Osteocyte (in vitro differentiated cells): ENCODE measurements at regions not wholly inside any gene's neighbourhood (a gene's known extent, or its start where the extent isn't known, plus 50 kb on each side); places are given as distances from the start of the nearest gene placed in this dataset.

ENCODE experiments used
- DNase-seq: peaks from one replicate; pipeline ENCODE4 v3.0.0; 2021; ENCODE audit warnings: mixed read lengths; ENCODE audit not compliant: unreplicated experiment; ENCODE audit errors: extremely low spot score
- H3K27ac Mint-ChIP-seq: one replicate; pipeline ENCODE4 v1.8.0; 2021; ENCODE audit warnings: mild to moderate bottlenecking, mixed read lengths; ENCODE audit not compliant: unreplicated experiment
- H3K27me3 Mint-ChIP-seq: one replicate; pipeline ENCODE4 v1.8.0; 2021; ENCODE audit warnings: mixed read lengths; ENCODE audit not compliant: unreplicated experiment
- H3K36me3 Mint-ChIP-seq: one replicate; pipeline ENCODE4 v1.8.0; 2021; ENCODE audit warnings: mixed read lengths; ENCODE audit not compliant: unreplicated experiment
- H3K4me1 Mint-ChIP-seq: one replicate; pipeline ENCODE4 v1.8.0; 2021; ENCODE audit warnings: mixed read lengths; ENCODE audit not compliant: unreplicated experiment
- H3K4me3 Mint-ChIP-seq: one replicate; pipeline ENCODE4 v1.8.0; 2021; ENCODE audit warnings: mild to moderate bottlenecking, moderate library complexity, mixed read lengths; ENCODE audit not compliant: unreplicated experiment
- H3K9me3 Mint-ChIP-seq: one replicate; pipeline ENCODE4 v1.8.0; 2021; ENCODE audit warnings: mixed read lengths; ENCODE audit not compliant: unreplicated experiment
- TF ChIP-seq, protein P1 (sequence below): fragments of 200-600 bp; sonication (generic); IDR thresholded peaks from 2 replicates; pipeline ENCODE4 v1.5.0; 2021; ENCODE audit warnings: antibody characterized with exemption, mild to moderate bottlenecking, moderate library complexity

DNA sequence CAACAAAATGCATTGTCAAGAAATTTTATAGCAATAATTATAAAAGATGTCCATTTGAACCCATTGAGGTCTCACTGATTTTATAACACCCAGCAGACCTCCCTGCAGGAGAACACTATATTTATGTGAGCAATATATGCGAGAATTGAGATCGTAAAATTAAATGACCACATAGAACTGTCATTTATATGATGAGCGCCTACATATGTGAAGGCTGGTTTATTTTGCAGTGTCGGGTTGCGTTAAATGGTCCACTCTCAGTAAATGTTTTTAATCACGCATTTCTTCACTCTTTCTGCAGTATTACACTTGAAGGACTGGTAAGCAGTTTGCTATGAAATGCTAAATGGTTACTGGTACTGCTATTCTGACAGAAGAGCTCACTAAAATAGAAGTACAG, 408.5 kb upstream of the AGTR1 start:
- Mint-ChIP-seq H3K27ac (no peak overlapping the region), H3K4me3 (no peak overlapping the region), H3K4me1 (no peaks in the 10 kb centered on the region), H3K36me3 (no peaks in the 10 kb centered on the region), H3K9me3 (peaks cover 14% of the 10 kb centered on the region), H3K27me3 (no peaks in the 10 kb centered on the region)
- DNase-seq, result no peak
- TF ChIP-seq, protein P1, sequence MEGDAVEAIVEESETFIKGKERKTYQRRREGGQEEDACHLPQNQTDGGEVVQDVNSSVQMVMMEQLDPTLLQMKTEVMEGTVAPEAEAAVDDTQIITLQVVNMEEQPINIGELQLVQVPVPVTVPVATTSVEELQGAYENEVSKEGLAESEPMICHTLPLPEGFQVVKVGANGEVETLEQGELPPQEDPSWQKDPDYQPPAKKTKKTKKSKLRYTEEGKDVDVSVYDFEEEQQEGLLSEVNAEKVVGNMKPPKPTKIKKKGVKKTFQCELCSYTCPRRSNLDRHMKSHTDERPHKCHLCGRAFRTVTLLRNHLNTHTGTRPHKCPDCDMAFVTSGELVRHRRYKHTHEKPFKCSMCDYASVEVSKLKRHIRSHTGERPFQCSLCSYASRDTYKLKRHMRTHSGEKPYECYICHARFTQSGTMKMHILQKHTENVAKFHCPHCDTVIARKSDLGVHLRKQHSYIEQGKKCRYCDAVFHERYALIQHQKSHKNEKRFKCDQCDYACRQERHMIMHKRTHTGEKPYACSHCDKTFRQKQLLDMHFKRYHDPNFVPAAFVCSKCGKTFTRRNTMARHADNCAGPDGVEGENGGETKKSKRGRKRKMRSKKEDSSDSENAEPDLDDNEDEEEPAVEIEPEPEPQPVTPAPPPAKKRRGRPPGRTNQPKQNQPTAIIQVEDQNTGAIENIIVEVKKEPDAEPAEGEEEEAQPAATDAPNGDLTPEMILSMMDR, result no peak

DNA sequence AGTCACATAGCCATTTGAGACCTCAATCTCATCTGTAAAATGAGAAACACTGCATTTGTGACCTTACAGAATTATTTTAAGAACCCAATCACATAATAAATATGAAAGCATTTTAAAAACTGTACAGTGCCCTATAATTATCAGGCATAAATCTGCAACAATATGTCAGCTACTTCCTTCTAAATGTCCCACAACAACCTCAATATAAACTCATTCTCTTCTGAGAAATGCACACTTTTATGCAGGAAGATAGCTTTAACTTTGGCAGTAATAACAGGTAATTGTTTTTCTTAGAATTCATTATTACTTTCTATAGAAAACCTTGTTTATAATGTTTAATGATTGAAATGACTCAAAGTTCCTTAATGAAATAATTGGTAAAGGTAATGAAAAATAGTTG, 400.7 kb upstream of the AGTR1 start:
- Mint-ChIP-seq H3K27me3 (no peaks in the 10 kb centered on the region), H3K27ac (no peak overlapping the region), H3K36me3 (no peaks in the 10 kb centered on the region), H3K4me3 (no peak overlapping the region), H3K4me1 (no peaks in the 10 kb centered on the region), H3K9me3 (no peaks in the 10 kb centered on the region)
- DNase-seq, result no peak
- TF ChIP-seq, protein P1, result no peak

DNA sequence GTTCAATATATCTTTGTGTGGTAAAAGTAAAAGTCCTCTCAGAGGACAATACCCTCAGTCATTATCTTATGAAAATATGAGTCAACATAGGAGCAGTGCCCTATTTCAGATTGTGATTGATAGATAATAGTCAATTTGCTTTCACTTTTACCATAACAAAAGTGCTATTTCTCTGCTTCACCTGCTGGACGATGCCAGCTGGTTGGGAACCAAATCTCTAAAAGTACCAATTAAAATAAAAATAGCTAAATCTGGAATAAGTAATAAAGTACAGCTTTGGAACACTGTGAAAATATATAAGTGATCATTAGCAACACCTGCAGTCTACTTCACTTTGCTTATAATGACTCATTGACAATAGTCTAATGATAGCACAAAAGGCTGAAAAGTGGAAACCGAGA, 390.3 kb upstream of the AGTR1 start:
- no peak for DNase-seq
- H3K4me3 Mint-ChIP-seq, result no peak overlapping the region
- TF ChIP-seq, protein P1, result no peak
- no peaks in the 10 kb centered on the region for H3K4me1 Mint-ChIP-seq
- no peaks in the 10 kb centered on the region for H3K36me3 Mint-ChIP-seq
- no peaks in the 10 kb centered on the region for H3K9me3 Mint-ChIP-seq
- no peak overlapping the region for H3K27ac Mint-ChIP-seq
- H3K27me3 Mint-ChIP-seq, result no peaks in the 10 kb centered on the region

DNA sequence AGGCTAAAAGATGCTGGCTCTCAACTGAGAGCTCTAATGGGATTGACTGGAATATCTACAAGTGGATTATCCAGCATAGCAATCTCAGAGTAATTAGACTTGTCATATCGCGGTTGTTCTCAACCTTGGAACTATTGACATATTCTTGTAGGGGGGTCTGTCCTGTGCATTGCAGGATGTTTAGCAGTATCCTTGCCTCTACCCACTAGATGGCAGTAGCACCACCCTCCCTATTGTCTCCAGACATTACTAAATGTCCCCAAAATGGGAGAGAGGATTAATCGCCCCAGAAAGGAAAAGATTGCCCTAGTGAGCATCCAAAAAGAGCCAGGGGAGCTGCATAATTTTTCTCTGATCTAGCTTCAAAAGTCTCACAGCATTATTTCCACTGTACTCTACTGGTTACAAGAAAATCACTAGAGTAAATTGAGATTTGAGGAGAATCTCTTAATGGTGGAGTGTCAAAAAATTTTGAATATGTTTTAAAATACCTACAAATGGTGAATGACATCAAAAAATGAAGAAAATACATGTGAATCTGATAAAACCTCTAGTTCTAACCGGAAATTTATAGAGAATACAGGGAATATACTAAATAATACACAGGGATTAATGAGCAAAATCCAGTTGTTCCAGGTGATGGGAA, 388.2 kb upstream of the AGTR1 start:
- TF ChIP-seq, protein P1, result peak; percentile 81
- no peak for DNase-seq
- Mint-ChIP-seq H3K9me3 (no peaks in the 10 kb centered on the region), H3K27me3 (no peaks in the 10 kb centered on the region), H3K4me3 (no peak overlapping the region), H3K36me3 (no peaks in the 10 kb centered on the region), H3K27ac (no peak overlapping the region), H3K4me1 (no peaks in the 10 kb centered on the region)

DNA sequence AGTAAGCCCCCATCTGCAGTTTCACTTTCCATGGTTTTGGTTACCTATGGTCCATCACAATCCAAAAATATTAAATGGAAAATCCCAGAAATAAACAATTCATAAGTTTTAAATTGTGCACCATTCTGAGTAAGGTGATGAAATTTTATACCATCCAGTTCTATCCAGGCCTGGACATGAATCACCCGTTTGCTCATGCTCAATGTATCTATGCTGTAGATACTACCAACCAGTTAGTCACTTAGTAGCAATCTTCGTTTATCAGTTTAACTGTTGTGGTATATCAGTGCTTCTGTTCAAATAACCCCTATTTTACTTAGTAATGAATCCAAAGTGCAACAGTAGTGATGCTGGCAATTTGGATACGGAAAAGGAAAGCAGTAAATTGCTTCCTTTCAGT, 381.9 kb upstream of the AGTR1 start:
- Mint-ChIP-seq H3K4me3 (no peak overlapping the region), H3K27ac (no peak overlapping the region), H3K36me3 (no peaks in the 10 kb centered on the region), H3K9me3 (peaks cover 9% of the 10 kb centered on the region), H3K4me1 (peaks cover 14% of the 10 kb centered on the region), H3K27me3 (no peaks in the 10 kb centered on the region)
- TF ChIP-seq, protein P1, result no peak
- no peak for DNase-seq
